ENCODE measurements at regions not wholly inside any gene's neighbourhood (a gene's known extent, or its start where the extent isn't known, plus 50 kb on each side); places are given as distances from the start of the nearest gene placed in this dataset.

- no peak for TF ChIP-seq CTCF (IDR thresholded peaks at IDR 0.05 in 4 of 5, conservative IDR thresholded peaks at IDR 0.05 in 1 of 5)
- TF ChIP-seq POLR2A (IDR thresholded peaks at IDR 0.05): no peak
These were observed 340.5 kb downstream of the FSCB start for GRCh38 chr14:44166611-44167010.

All from gastrocnemius medialis (tissue), 4 donors.